Ectodermal cell (in vitro differentiated cells): ENCODE measurements at regions not wholly inside any gene's neighbourhood (a gene's known extent, or its start where the extent isn't known, plus 50 kb on each side); places are given as distances from the start of the nearest gene placed in this dataset.

Source experiments
- H3K27ac ChIP-seq: 2 replicates; pipeline ENCODE4 v1.7.0; 2013; ENCODE audit warnings: mild to moderate bottlenecking, low read depth, low read length; ENCODE audit not compliant: insufficient read depth, poor library complexity, severe bottlenecking
- H3K27me3 ChIP-seq: 2 replicates; pipeline ENCODE4 v1.7.0; 2013; ENCODE audit warnings: mild to moderate bottlenecking, low read length; ENCODE audit not compliant: insufficient read depth, control insufficient read depth, poor library complexity, severe bottlenecking
- H3K36me3 ChIP-seq: one replicate; pipeline ENCODE4 v1.7.0; 2013; ENCODE audit warnings: low read length; ENCODE audit not compliant: control insufficient read depth, insufficient read depth
- H3K4me1 ChIP-seq: one replicate; pipeline ENCODE4 v1.7.0; 2013; ENCODE audit warnings: low read length; ENCODE audit not compliant: control insufficient read depth, insufficient read depth
- H3K4me3 ChIP-seq: 2 replicates; pipeline ENCODE4 v1.7.0; 2013; ENCODE audit warnings: low read depth, low read length, control low read depth; ENCODE audit not compliant: insufficient read depth
- H3K9me3 ChIP-seq: 2 replicates; pipeline ENCODE4 v1.7.0; 2013; ENCODE audit warnings: mild to moderate bottlenecking, low read length, moderate library complexity; ENCODE audit not compliant: control insufficient read depth
- WGBS, 2 experiments: methylation state at CpG; one replicate each; pipeline ENCODE4 v1.1.7; 2013; ENCODE audit warnings: missing lambda C conversion rate in 2 of 2; 5-methylcytosine and 5-hydroxymethylcytosine counted together

- no peaks in the 10 kb centered on the region for H3K4me1 ChIP-seq
- no peaks in the 10 kb centered on the region for H3K27me3 ChIP-seq
- H3K9me3 ChIP-seq: no peaks in the 10 kb centered on the region
- no peak overlapping the region for H3K27ac ChIP-seq
- no peak overlapping the region for H3K4me3 ChIP-seq
- 82 to 95% methylated on average over 1 of the region's 1 CpG for WGBS, 2 experiments
- H3K36me3 ChIP-seq: no peaks in the 10 kb centered on the region
These were observed 940.2 kb upstream of the ZEB2 start for GRCh38 chr2:145460112-145460511.

DNA sequence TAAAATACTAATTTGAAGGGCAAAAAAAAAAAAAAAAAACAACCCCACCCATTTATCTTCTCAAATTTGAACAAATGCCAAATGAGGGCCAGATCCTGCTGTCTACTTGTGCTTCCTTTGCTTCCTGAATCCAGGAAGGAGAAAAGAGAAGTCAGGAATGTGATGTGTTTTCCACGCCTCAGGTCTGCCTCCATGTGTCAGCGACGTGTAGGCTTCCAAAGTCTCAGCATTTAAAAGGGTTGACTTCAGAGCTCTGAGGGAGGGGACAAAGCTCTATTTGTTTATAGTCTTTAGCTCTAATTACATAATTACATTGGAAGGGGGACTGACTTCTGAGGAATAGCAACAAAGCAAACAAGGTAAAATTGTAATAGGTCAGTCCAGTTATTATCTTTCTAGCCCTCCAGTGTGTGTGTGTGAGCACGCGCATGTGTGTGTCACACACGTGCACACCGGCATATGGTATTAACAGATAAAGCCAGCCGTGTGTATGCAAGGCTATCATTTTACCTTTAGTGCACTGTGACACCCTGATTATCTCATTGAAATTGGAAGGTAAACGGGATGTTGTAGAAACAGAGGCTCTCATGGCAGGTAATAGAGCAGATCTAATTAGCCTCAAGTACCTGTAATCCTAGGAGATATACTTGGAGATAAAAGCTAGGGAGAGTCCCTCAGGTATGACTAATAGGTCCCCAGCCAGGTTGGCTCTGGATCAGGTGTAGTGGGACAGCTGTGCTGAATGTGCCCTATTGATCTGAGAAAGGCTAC is 911.4 kb upstream of the ZEB2 start:
- no peaks in the 10 kb centered on the region for H3K36me3 ChIP-seq
- 80 to 86% methylated on average over 9 of the region's 9 CpGs for WGBS, 2 experiments
- no peaks in the 10 kb centered on the region for H3K4me1 ChIP-seq
- no peak overlapping the region for H3K4me3 ChIP-seq
- H3K27me3 ChIP-seq: no peaks in the 10 kb centered on the region
- H3K9me3 ChIP-seq: no peaks in the 10 kb centered on the region
- no peak overlapping the region for H3K27ac ChIP-seq

- Histone ChIP-seq H3K4me3 (no peak overlapping the region), H3K36me3 (no peaks in the 10 kb centered on the region), H3K4me1 (no peaks in the 10 kb centered on the region), H3K27ac (no peak overlapping the region), H3K9me3 (no peaks in the 10 kb centered on the region), H3K27me3 (no peaks in the 10 kb centered on the region)
- no CpG with 5 or more reads among the region's 1 CpG for WGBS, 2 experiments
These were observed 903.9 kb upstream of the ZEB2 start for GRCh38 chr2:145423809-145424208.

DNA sequence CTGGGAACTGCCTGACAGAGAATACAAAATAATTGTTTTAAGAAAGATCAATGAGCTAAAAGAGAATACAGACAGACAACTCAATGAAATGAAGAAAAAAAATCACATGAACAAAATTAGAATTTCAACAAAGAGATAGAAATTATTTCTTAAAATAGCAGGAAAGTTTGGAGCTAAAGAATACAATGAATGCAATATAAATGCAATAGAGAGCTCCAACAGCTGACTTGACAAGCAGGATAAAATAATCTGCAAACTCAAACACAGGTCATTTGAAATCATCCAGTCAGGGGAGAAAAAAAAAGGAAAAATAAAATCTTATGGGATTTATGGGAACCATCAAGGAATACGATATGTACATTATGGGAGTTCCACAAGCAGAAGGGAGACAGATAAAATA is 902.7 kb upstream of the ZEB2 start:
- WGBS, 2 experiments: 93 to 96% methylated on average over 1 of the region's 1 CpG

GRCh38 chr2:145421841-145422240 is 901.9 kb upstream of the ZEB2 start:
- H3K27me3 ChIP-seq: no peaks in the 10 kb centered on the region
- H3K27ac ChIP-seq: no peak overlapping the region
- no peak overlapping the region for H3K4me3 ChIP-seq
- no peaks in the 10 kb centered on the region for H3K9me3 ChIP-seq
- H3K4me1 ChIP-seq: no peaks in the 10 kb centered on the region
- H3K36me3 ChIP-seq: no peaks in the 10 kb centered on the region
- WGBS, 2 experiments: 92 to 100% methylated on average over 1 of the region's 1 CpG

More for the DNA sequence above, 902.7 kb upstream of the ZEB2 start:
- no peaks in the 10 kb centered on the region for H3K27me3 ChIP-seq
- H3K36me3 ChIP-seq: no peaks in the 10 kb centered on the region
- no peak overlapping the region for H3K27ac ChIP-seq
- H3K4me3 ChIP-seq: no peak overlapping the region
- H3K9me3 ChIP-seq: no peaks in the 10 kb centered on the region
- no peaks in the 10 kb centered on the region for H3K4me1 ChIP-seq

DNA sequence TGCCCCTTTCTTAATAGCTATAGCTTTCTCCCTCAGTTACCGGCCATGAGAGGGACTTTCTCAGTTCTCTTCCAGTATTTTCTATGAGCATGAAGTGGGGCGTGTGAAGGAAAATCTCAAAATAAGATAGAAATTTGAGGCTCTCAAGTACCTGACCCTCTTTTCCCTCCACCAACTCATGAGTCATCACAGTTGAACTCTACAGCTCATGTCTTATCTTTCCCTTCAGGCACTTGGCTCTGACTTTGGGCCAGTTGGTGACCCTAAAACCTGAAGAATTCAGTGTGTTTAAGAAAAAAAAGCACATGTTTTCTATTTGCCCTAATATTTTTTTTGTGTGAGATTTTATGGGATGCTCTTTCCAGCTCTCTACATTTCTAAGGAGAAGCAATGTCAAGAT is 896.7 kb upstream of the ZEB2 start:
- Histone ChIP-seq H3K36me3 (no peaks in the 10 kb centered on the region), H3K4me3 (no peak overlapping the region), H3K27me3 (no peaks in the 10 kb centered on the region), H3K4me1 (no peaks in the 10 kb centered on the region), H3K9me3 (no peaks in the 10 kb centered on the region), H3K27ac (no peak overlapping the region)
- WGBS, 2 experiments: 90 to 100% methylated on average over 1 to 2 of the region's 2 CpGs

DNA sequence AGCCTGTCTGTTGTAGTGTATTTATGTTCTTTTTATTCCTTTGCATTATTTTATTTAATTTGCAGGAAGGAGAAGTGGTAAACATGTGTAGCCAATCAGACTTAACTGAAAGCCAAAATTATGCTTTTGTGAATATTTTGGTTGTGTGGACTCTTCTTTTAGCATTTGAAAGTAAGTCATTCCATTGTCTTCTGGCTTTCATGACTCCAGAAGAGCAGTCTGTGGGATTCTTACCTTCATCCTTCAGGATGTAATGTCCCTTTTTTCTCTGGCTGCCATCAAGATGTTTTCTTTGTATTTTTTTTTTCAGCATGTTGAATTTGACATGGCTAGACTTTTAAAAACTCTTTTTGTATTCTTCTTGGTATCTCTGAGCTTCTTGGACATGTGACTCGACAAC is 895.2 kb upstream of the ZEB2 start:
- H3K4me3 ChIP-seq: no peak overlapping the region
- no peaks in the 10 kb centered on the region for H3K36me3 ChIP-seq
- no peak overlapping the region for H3K27ac ChIP-seq
- 88% methylated on average over 1 of the region's 1 CpG; no CpG with 5 or more reads in 1 of the 2 experiments for WGBS, 2 experiments
- no peaks in the 10 kb centered on the region for H3K4me1 ChIP-seq
- H3K9me3 ChIP-seq: no peaks in the 10 kb centered on the region
- H3K27me3 ChIP-seq: no peaks in the 10 kb centered on the region

- no peak overlapping the region for H3K4me3 ChIP-seq
- WGBS, 2 experiments: 100% methylated on average over 1 to 2 of the region's 2 CpGs
These were observed 893.5 kb upstream of the ZEB2 start for GRCh38 chr2:145413261-145414030.

DNA sequence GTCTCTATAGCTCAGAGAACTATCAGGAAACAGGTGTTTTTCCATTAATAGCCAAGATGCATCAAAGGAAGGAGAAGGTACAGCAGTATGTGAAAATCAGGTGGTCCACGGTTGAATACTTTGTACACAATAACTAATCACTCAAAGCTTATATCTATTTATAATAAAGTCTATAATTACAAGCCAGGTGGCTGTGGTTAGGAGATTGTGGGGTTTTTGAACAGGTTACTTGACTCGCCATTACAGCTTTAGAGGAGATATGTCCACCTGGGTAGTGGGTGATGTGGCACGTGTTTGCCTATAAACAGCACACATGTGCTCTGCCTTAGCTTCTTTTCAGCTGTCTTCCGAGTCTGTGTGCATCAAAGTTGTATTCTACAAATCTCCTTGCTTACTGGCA is 892.2 kb upstream of the ZEB2 start:
- no peaks in the 10 kb centered on the region for H3K9me3 ChIP-seq
- WGBS, 2 experiments: 94 to 95% methylated on average over 3 of the region's 4 CpGs
- H3K4me1 ChIP-seq: no peaks in the 10 kb centered on the region
- no peak overlapping the region for H3K4me3 ChIP-seq
- no peaks in the 10 kb centered on the region for H3K27me3 ChIP-seq
- no peak overlapping the region for H3K27ac ChIP-seq
- no peaks in the 10 kb centered on the region for H3K36me3 ChIP-seq

More at GRCh38 chr2:145413261-145414030, 893.5 kb upstream of the ZEB2 start:
- no peak overlapping the region for H3K27ac ChIP-seq
- H3K36me3 ChIP-seq: no peaks in the 10 kb centered on the region
- no peaks in the 10 kb centered on the region for H3K4me1 ChIP-seq
- H3K9me3 ChIP-seq: no peaks in the 10 kb centered on the region
- no peaks in the 10 kb centered on the region for H3K27me3 ChIP-seq

DNA sequence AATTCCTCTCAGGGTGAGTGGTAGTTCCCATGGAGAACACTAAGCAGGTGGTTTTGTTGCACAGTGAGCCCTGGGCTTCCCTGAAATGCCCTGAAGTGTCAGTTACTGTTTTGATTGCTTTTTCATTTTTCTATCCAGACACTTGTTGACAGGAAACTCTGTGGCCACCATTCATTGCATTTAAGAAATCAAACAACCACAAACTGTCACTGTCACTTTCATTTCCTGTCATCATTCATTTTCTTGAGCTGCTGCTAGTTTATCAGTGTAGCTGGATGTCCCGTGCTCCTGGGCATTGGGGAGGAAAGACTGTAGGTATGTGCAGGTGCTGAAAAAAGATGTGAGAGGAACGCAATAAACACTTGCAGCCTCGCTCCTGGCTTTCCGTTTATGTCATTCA is 891.6 kb upstream of the ZEB2 start:
- WGBS, 2 experiments: 94% methylated on average over 4 of the region's 4 CpGs
- Histone ChIP-seq H3K27me3 (no peaks in the 10 kb centered on the region), H3K4me1 (no peaks in the 10 kb centered on the region), H3K9me3 (no peaks in the 10 kb centered on the region), H3K36me3 (no peaks in the 10 kb centered on the region), H3K27ac (no peak overlapping the region), H3K4me3 (no peak overlapping the region)
